Sciatic nerve (tissue), 2 donors: ENCODE measurements at regions not wholly inside any gene's neighbourhood (a gene's known extent, or its start where the extent isn't known, plus 50 kb on each side); places are given as distances from the start of the nearest gene placed in this dataset.

Experiments used
- ATAC-seq: fragments of 200-7000 bp; cut with Tn5 transposase; one replicate; pipeline ENCODE4 v1.9.1; 2020; ENCODE audit warnings: mild to moderate bottlenecking, moderate library complexity
- DNase-seq: peaks from one replicate; pipeline ENCODE4 v3.0.0-alpha.2; 2020; ENCODE audit warnings: low spot score
- intact Hi-C: fragments of 100-400 bp; cut with DNase I; formaldehyde crosslinking; loops from one replicate; pipeline ENCODE4 v1.14.2; 2022
- donor health status: DM: no; HTN: no; CAD: no.
- donor health status: DM: no; HTN: no; CAD: no.

GRCh38 chr20:57946559-57947315 is 236.9 kb upstream of the PMEPA1 start:
- DNase-seq (no peak), ATAC-seq (no peak)
- intact Hi-C loops: no loop called here

- DNase-seq (no peak), ATAC-seq (no peak)
- intact Hi-C loops: no loop called here
These were observed 235.2 kb upstream of the PMEPA1 start for GRCh38 chr20:57944988-57945387.

GRCh38 chr20:57943950-57944349 is 234.1 kb upstream of the PMEPA1 start:
- ATAC-seq: no peak
- intact Hi-C loops: no loop called here
- no peak for DNase-seq

GRCh38 chr20:57943291-57943690 is 233.5 kb upstream of the PMEPA1 start:
- ATAC-seq (no peak), DNase-seq (no peak)
- intact Hi-C loops: no loop called here

- intact Hi-C loops: no loop called here
- ATAC-seq (no peak), DNase-seq (no peak)
These were observed 232.0 kb upstream of the PMEPA1 start for GRCh38 chr20:57941604-57942381.

- no peak for ATAC-seq
- intact Hi-C loops: no loop called here
These were observed 231.2 kb upstream of the PMEPA1 start for GRCh38 chr20:57940868-57941522.

GRCh38 chr20:57940376-57940775 is 230.6 kb upstream of the PMEPA1 start:
- ATAC-seq (no peak), DNase-seq (no peak)
- intact Hi-C loops: no loop called here

More at GRCh38 chr20:57940868-57941522, 231.2 kb upstream of the PMEPA1 start:
- no peak for DNase-seq

GRCh38 chr20:57939499-57939898 is 229.7 kb upstream of the PMEPA1 start:
- ATAC-seq: no peak
- no peak for DNase-seq
- intact Hi-C loops: no loop called here

- ATAC-seq (no peak), DNase-seq (no peak)
- intact Hi-C loops: no loop called here
These were observed 228.6 kb upstream of the PMEPA1 start for GRCh38 chr20:57938158-57939108.

GRCh38 chr20:57936636-57937385 is 227.0 kb upstream of the PMEPA1 start:
- ATAC-seq: no peak
- DNase-seq: no peak
- intact Hi-C loops: no loop called here

GRCh38 chr20:57934913-57935312 is 225.1 kb upstream of the PMEPA1 start:
- intact Hi-C loops: loop anchor here (2.0 kb wide), 1 partner anchor 26 kb away; no protein-coding TSS in a partner anchor
- ATAC-seq: no peak
- no peak for DNase-seq

GRCh38 chr20:57934007-57934805 is 224.4 kb upstream of the PMEPA1 start:
- intact Hi-C loops: loop anchor here (2.0 kb wide), 1 partner anchor 25 kb away; no protein-coding TSS in a partner anchor
- ATAC-seq: no peak
- no peak for DNase-seq

GRCh38 chr20:57932227-57932864 is 222.5 kb upstream of the PMEPA1 start:
- intact Hi-C loops: no loop called here
- DNase-seq: no peak
- no peak for ATAC-seq

GRCh38 chr20:57930351-57930750 is 220.5 kb upstream of the PMEPA1 start:
- DNase-seq (no peak), ATAC-seq (no peak)
- intact Hi-C loops: no loop called here

GRCh38 chr20:57928181-57928967 is 218.6 kb upstream of the PMEPA1 start:
- no peak for DNase-seq
- intact Hi-C loops: no loop called here
- no peak for ATAC-seq

- ATAC-seq (no peak), DNase-seq (no peak)
- intact Hi-C loops: no loop called here
These were observed 217.6 kb upstream of the PMEPA1 start for GRCh38 chr20:57927376-57927775.
